ENCODE measurements at regions not wholly inside any gene's neighbourhood (a gene's known extent, or its start where the extent isn't known, plus 50 kb on each side); places are given as distances from the start of the nearest gene placed in this dataset.

- TF ChIP-seq RARB (CRISPR knock-in tag; IDR thresholded peaks at IDR 0.05) (no peak), OSR1 (CRISPR knock-in tag; IDR thresholded peaks at IDR 0.05) (no peak), ZNF565 (CRISPR knock-in tag; conservative IDR thresholded peaks at IDR 0.05; ENCODE audit: low read depth) (no peak)
Observed at GRCh38 chr4:56099378-56099786, 150.6 kb downstream of the CEP135 start (continued).

- ATAC-seq, result no peak
- TF ChIP-seq, protein P1, sequence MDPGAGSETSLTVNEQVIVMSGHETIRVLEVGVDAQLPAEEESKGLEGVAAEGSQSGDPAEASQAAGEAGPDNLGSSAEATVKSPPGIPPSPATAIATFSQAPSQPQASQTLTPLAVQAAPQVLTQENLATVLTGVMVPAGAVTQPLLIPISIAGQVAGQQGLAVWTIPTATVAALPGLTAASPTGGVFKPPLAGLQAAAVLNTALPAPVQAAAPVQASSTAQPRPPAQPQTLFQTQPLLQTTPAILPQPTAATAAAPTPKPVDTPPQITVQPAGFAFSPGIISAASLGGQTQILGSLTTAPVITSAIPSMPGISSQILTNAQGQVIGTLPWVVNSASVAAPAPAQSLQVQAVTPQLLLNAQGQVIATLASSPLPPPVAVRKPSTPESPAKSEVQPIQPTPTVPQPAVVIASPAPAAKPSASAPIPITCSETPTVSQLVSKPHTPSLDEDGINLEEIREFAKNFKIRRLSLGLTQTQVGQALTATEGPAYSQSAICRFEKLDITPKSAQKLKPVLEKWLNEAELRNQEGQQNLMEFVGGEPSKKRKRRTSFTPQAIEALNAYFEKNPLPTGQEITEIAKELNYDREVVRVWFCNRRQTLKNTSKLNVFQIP (CRISPR knock-in tag; IDR thresholded peaks at IDR 0.05; ENCODE audit: borderline replicate concordance, low read depth), result no peak
- no peak for TF ChIP-seq PPARA (CRISPR knock-in tag; IDR thresholded peaks at IDR 0.05; ENCODE audit: borderline replicate concordance)
- no peak for TF ChIP-seq GLIS3 (CRISPR knock-in tag; IDR thresholded peaks at IDR 0.05)
- TF ChIP-seq ZNF8 (CRISPR knock-in tag; IDR thresholded peaks at IDR 0.05), result no peak
- no peak for TF ChIP-seq TCF4 (CRISPR knock-in tag; IDR thresholded peaks at IDR 0.05; ENCODE audit: borderline replicate concordance)
- TF ChIP-seq ARNTL (CRISPR knock-in tag; IDR thresholded peaks at IDR 0.05; ENCODE audit: borderline replicate concordance, low read depth), result no peak
Observed at GRCh38 chr4:56093576-56093975, 144.8 kb downstream of the CEP135 start.

- TF ChIP-seq ARNTL (CRISPR knock-in tag; IDR thresholded peaks at IDR 0.05; ENCODE audit: borderline replicate concordance, low read depth) (no peak), TCF4 (CRISPR knock-in tag; IDR thresholded peaks at IDR 0.05; ENCODE audit: borderline replicate concordance) (no peak), PPARA (CRISPR knock-in tag; IDR thresholded peaks at IDR 0.05; ENCODE audit: borderline replicate concordance) (no peak), ZNF70 (CRISPR knock-in tag; IDR thresholded peaks at IDR 0.05) (no peak), ZC3H10 (CRISPR knock-in tag; IDR thresholded peaks at IDR 0.05) (no peak), CSDC2 (CRISPR knock-in tag; IDR thresholded peaks at IDR 0.05) (no peak), CSRNP3 (CRISPR knock-in tag; IDR thresholded peaks at IDR 0.05) (no peak), RARB (CRISPR knock-in tag; IDR thresholded peaks at IDR 0.05) (no peak), SNAI2 (CRISPR knock-in tag; IDR thresholded peaks at IDR 0.05) (no peak), ZNF8 (CRISPR knock-in tag; IDR thresholded peaks at IDR 0.05) (no peak), TOX (CRISPR knock-in tag; IDR thresholded peaks at IDR 0.05; ENCODE audit: borderline replicate concordance) (no peak), ZNF565 (CRISPR knock-in tag; conservative IDR thresholded peaks at IDR 0.05; ENCODE audit: low read depth) (no peak), BACH2 (CRISPR knock-in tag; IDR thresholded peaks at IDR 0.05; ENCODE audit: borderline replicate concordance) (no peak)
- TF ChIP-seq, protein P2, sequence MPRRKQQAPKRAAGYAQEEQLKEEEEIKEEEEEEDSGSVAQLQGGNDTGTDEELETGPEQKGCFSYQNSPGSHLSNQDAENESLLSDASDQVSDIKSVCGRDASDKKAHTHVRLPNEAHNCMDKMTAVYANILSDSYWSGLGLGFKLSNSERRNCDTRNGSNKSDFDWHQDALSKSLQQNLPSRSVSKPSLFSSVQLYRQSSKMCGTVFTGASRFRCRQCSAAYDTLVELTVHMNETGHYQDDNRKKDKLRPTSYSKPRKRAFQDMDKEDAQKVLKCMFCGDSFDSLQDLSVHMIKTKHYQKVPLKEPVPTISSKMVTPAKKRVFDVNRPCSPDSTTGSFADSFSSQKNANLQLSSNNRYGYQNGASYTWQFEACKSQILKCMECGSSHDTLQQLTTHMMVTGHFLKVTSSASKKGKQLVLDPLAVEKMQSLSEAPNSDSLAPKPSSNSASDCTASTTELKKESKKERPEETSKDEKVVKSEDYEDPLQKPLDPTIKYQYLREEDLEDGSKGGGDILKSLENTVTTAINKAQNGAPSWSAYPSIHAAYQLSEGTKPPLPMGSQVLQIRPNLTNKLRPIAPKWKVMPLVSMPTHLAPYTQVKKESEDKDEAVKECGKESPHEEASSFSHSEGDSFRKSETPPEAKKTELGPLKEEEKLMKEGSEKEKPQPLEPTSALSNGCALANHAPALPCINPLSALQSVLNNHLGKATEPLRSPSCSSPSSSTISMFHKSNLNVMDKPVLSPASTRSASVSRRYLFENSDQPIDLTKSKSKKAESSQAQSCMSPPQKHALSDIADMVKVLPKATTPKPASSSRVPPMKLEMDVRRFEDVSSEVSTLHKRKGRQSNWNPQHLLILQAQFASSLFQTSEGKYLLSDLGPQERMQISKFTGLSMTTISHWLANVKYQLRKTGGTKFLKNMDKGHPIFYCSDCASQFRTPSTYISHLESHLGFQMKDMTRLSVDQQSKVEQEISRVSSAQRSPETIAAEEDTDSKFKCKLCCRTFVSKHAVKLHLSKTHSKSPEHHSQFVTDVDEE (CRISPR knock-in tag; IDR thresholded peaks at IDR 0.05), result no peak
- TF ChIP-seq, protein P3, sequence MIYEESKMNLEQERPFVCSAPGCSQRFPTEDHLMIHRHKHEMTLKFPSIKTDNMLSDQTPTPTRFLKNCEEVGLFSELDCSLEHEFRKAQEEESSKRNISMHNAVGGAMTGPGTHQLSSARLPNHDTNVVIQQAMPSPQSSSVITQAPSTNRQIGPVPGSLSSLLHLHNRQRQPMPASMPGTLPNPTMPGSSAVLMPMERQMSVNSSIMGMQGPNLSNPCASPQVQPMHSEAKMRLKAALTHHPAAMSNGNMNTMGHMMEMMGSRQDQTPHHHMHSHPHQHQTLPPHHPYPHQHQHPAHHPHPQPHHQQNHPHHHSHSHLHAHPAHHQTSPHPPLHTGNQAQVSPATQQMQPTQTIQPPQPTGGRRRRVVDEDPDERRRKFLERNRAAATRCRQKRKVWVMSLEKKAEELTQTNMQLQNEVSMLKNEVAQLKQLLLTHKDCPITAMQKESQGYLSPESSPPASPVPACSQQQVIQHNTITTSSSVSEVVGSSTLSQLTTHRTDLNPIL (CRISPR knock-in tag; IDR thresholded peaks at IDR 0.05; ENCODE audit: low read depth), result no peak
- ATAC-seq, result no peak
Observed at GRCh38 chr4:56092540-56092939, 143.8 kb downstream of the CEP135 start.

DNA sequence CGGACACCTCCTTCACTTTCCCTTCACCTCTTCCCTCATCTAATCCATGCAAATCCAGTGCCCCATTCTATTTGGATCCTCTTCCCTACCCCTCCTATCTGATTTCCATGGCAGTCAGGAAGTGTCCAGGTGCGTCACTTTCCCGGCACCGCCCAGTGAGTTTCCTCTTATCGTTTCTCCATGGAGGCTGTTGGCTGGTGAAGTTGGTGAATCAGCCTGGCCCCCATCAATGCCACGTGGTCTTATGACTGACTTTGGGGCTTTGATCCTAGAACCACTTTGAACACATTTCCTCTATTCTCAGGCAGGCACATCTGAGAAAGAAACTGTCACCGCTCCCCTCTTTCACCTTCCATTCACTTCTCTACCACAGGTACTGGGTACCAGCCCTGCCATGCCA is 137.8 kb downstream of the CEP135 start:
- no peak for TF ChIP-seq ARNTL (CRISPR knock-in tag; IDR thresholded peaks at IDR 0.05; ENCODE audit: borderline replicate concordance, low read depth)
- TF ChIP-seq GLIS3 (CRISPR knock-in tag; IDR thresholded peaks at IDR 0.05), result no peak
- no peak for TF ChIP-seq TOX (CRISPR knock-in tag; IDR thresholded peaks at IDR 0.05; ENCODE audit: borderline replicate concordance)
- TF ChIP-seq, protein P3 (CRISPR knock-in tag; IDR thresholded peaks at IDR 0.05; ENCODE audit: low read depth), result no peak
- no peak for TF ChIP-seq CSRNP3 (CRISPR knock-in tag; IDR thresholded peaks at IDR 0.05)
- TF ChIP-seq ZNF565 (CRISPR knock-in tag; conservative IDR thresholded peaks at IDR 0.05; ENCODE audit: low read depth), result no peak
- TF ChIP-seq TCF4 (CRISPR knock-in tag; IDR thresholded peaks at IDR 0.05; ENCODE audit: borderline replicate concordance), result no peak
- no peak for TF ChIP-seq CSDC2 (CRISPR knock-in tag; IDR thresholded peaks at IDR 0.05)
- ATAC-seq, result no peak
